Activated T-cell treated with anti-CD3 and anti-CD28 coated beads, Interleukin-2, amount 50 U/mL, for 24 hours (primary cell): ENCODE measurements at regions not wholly inside any gene's neighbourhood (a gene's known extent, or its start where the extent isn't known, plus 50 kb on each side); places are given as distances from the start of the nearest gene placed in this dataset.

Experiments
- DNase-seq: peaks from one replicate; pipeline ENCODE4 v3.0.0-alpha.2; 2020
- H3K27ac Mint-ChIP-seq: 2 replicates; pipeline ENCODE4 v1.8.0; 2020; ENCODE audit warnings: mild to moderate bottlenecking, mixed read lengths
- H3K27me3 Mint-ChIP-seq: 2 replicates; pipeline ENCODE4 v1.8.0; 2020; ENCODE audit warnings: mixed read lengths
- H3K36me3 Mint-ChIP-seq: 2 replicates; pipeline ENCODE4 v1.8.0; 2020; ENCODE audit warnings: low read depth, mixed read lengths
- H3K4me1 Mint-ChIP-seq: 2 replicates; pipeline ENCODE4 v1.8.0; 2020; ENCODE audit warnings: low read depth, mixed read lengths
- H3K4me3 Mint-ChIP-seq: 2 replicates; pipeline ENCODE4 v1.8.0; 2020; ENCODE audit warnings: mild to moderate bottlenecking, moderate library complexity, mixed read lengths
- H3K9me3 Mint-ChIP-seq: 2 replicates; pipeline ENCODE4 v1.8.0; 2020; ENCODE audit warnings: mixed read lengths

- Mint-ChIP-seq H3K9me3 (peaks cover 11% of the 10 kb centered on the region), H3K4me3 (no peak overlapping the region)
Observed at GRCh38 chr18:40708726-40709125, 1246.3 kb upstream of the PIK3C3 start.

GRCh38 chr18:40707797-40708196 is 1247.2 kb upstream of the PIK3C3 start:
- Mint-ChIP-seq H3K36me3 (no peaks in the 10 kb centered on the region), H3K4me3 (no peak overlapping the region), H3K9me3 (peaks cover 15% of the 10 kb centered on the region), H3K4me1 (no peaks in the 10 kb centered on the region), H3K27ac (no peak overlapping the region), H3K27me3 (no peaks in the 10 kb centered on the region)
- no peak for DNase-seq

More at GRCh38 chr18:40708726-40709125, 1246.3 kb upstream of the PIK3C3 start:
- Mint-ChIP-seq H3K27me3 (no peaks in the 10 kb centered on the region), H3K4me1 (no peaks in the 10 kb centered on the region), H3K27ac (no peak overlapping the region), H3K36me3 (no peaks in the 10 kb centered on the region)
- DNase-seq = no peak

- Mint-ChIP-seq H3K36me3 (no peaks in the 10 kb centered on the region), H3K9me3 (peaks cover 25% of the 10 kb centered on the region), H3K4me3 (no peak overlapping the region), H3K27me3 (no peaks in the 10 kb centered on the region), H3K27ac (no peak overlapping the region), H3K4me1 (no peaks in the 10 kb centered on the region)
- no peak for DNase-seq
Observed at GRCh38 chr18:40698129-40698528, 1256.9 kb upstream of the PIK3C3 start.

GRCh38 chr18:40695526-40695925 is 1259.5 kb upstream of the PIK3C3 start:
- Mint-ChIP-seq H3K27me3 (no peaks in the 10 kb centered on the region), H3K4me1 (no peaks in the 10 kb centered on the region), H3K4me3 (no peak overlapping the region), H3K27ac (no peak overlapping the region), H3K36me3 (no peaks in the 10 kb centered on the region), H3K9me3 (peaks cover 19% of the 10 kb centered on the region)
- no peak for DNase-seq

GRCh38 chr18:40692871-40693270 is 1262.2 kb upstream of the PIK3C3 start:
- Mint-ChIP-seq H3K27ac (no peak overlapping the region), H3K36me3 (no peaks in the 10 kb centered on the region), H3K4me3 (no peak overlapping the region), H3K4me1 (no peaks in the 10 kb centered on the region), H3K9me3 (peaks cover 22% of the 10 kb centered on the region), H3K27me3 (no peaks in the 10 kb centered on the region)
- no peak for DNase-seq

- H3K27me3 Mint-ChIP-seq = no peaks in the 10 kb centered on the region
- H3K36me3 Mint-ChIP-seq = no peaks in the 10 kb centered on the region
- no peak overlapping the region for H3K4me3 Mint-ChIP-seq
- H3K27ac Mint-ChIP-seq = no peak overlapping the region
- peaks cover 20% of the 10 kb centered on the region for H3K9me3 Mint-ChIP-seq
- DNase-seq = no peak
- H3K4me1 Mint-ChIP-seq = no peaks in the 10 kb centered on the region
Observed at GRCh38 chr18:40690062-40690461, 1265.0 kb upstream of the PIK3C3 start.

GRCh38 chr18:40687399-40687798 is 1267.6 kb upstream of the PIK3C3 start:
- no peaks in the 10 kb centered on the region for H3K36me3 Mint-ChIP-seq
- no peak overlapping the region for H3K27ac Mint-ChIP-seq
- DNase-seq = no peak
- no peak overlapping the region for H3K4me3 Mint-ChIP-seq
- H3K9me3 Mint-ChIP-seq = peaks cover 20% of the 10 kb centered on the region
- no peaks in the 10 kb centered on the region for H3K4me1 Mint-ChIP-seq
- H3K27me3 Mint-ChIP-seq = no peaks in the 10 kb centered on the region

- Mint-ChIP-seq H3K4me1 (no peaks in the 10 kb centered on the region), H3K4me3 (no peak overlapping the region), H3K9me3 (peaks cover 20% of the 10 kb centered on the region), H3K36me3 (no peaks in the 10 kb centered on the region), H3K27me3 (no peaks in the 10 kb centered on the region), H3K27ac (no peak overlapping the region)
- DNase-seq = no peak
Observed at GRCh38 chr18:40686836-40687235, 1268.2 kb upstream of the PIK3C3 start.

- no peaks in the 10 kb centered on the region for H3K27me3 Mint-ChIP-seq
- H3K4me3 Mint-ChIP-seq = no peak overlapping the region
- no peak overlapping the region for H3K27ac Mint-ChIP-seq
- no peaks in the 10 kb centered on the region for H3K36me3 Mint-ChIP-seq
- no peak for DNase-seq
- no peaks in the 10 kb centered on the region for H3K4me1 Mint-ChIP-seq
- peaks cover 23% of the 10 kb centered on the region for H3K9me3 Mint-ChIP-seq
Observed at GRCh38 chr18:40685219-40685618, 1269.8 kb upstream of the PIK3C3 start.

GRCh38 chr18:40678318-40678717 is 1276.7 kb upstream of the PIK3C3 start:
- Mint-ChIP-seq H3K9me3 (peaks cover 5% of the 10 kb centered on the region), H3K27me3 (no peaks in the 10 kb centered on the region), H3K36me3 (no peaks in the 10 kb centered on the region), H3K4me1 (no peaks in the 10 kb centered on the region), H3K4me3 (no peak overlapping the region), H3K27ac (no peak overlapping the region)
- DNase-seq = no peak

- no peak overlapping the region for H3K27ac Mint-ChIP-seq
- H3K4me3 Mint-ChIP-seq = no peak overlapping the region
- peaks cover 5% of the 10 kb centered on the region for H3K9me3 Mint-ChIP-seq
- no peaks in the 10 kb centered on the region for H3K4me1 Mint-ChIP-seq
- DNase-seq = no peak
- no peaks in the 10 kb centered on the region for H3K27me3 Mint-ChIP-seq
- no peaks in the 10 kb centered on the region for H3K36me3 Mint-ChIP-seq
Observed at GRCh38 chr18:40676668-40677067, 1278.4 kb upstream of the PIK3C3 start.

- no peak for DNase-seq
- H3K4me1 Mint-ChIP-seq = no peaks in the 10 kb centered on the region
- no peak overlapping the region for H3K4me3 Mint-ChIP-seq
Observed at GRCh38 chr18:40673150-40673549, 1281.9 kb upstream of the PIK3C3 start.

GRCh38 chr18:40672590-40672989 is 1282.4 kb upstream of the PIK3C3 start:
- no peak overlapping the region for H3K27ac Mint-ChIP-seq
- no peaks in the 10 kb centered on the region for H3K36me3 Mint-ChIP-seq
- DNase-seq = no peak
- H3K4me3 Mint-ChIP-seq = no peak overlapping the region
- H3K9me3 Mint-ChIP-seq = peaks cover 15% of the 10 kb centered on the region
- no peaks in the 10 kb centered on the region for H3K4me1 Mint-ChIP-seq
- no peaks in the 10 kb centered on the region for H3K27me3 Mint-ChIP-seq

More at GRCh38 chr18:40673150-40673549, 1281.9 kb upstream of the PIK3C3 start:
- Mint-ChIP-seq H3K36me3 (no peaks in the 10 kb centered on the region), H3K27me3 (no peaks in the 10 kb centered on the region), H3K9me3 (peaks cover 10% of the 10 kb centered on the region), H3K27ac (no peak overlapping the region)

GRCh38 chr18:40670668-40671375 is 1284.2 kb upstream of the PIK3C3 start:
- Mint-ChIP-seq H3K27ac (no peak overlapping the region), H3K36me3 (no peaks in the 10 kb centered on the region), H3K27me3 (no peaks in the 10 kb centered on the region), H3K4me3 (no peak overlapping the region), H3K4me1 (no peaks in the 10 kb centered on the region), H3K9me3 (peaks cover 21% of the 10 kb centered on the region)
- DNase-seq = no peak

- DNase-seq = no peak
- H3K36me3 Mint-ChIP-seq = no peaks in the 10 kb centered on the region
- H3K27me3 Mint-ChIP-seq = no peaks in the 10 kb centered on the region
- H3K27ac Mint-ChIP-seq = no peak overlapping the region
- peaks cover 18% of the 10 kb centered on the region for H3K9me3 Mint-ChIP-seq
- H3K4me3 Mint-ChIP-seq = no peak overlapping the region
- H3K4me1 Mint-ChIP-seq = no peaks in the 10 kb centered on the region
Observed at GRCh38 chr18:40662898-40663437, 1292.1 kb upstream of the PIK3C3 start.
